Activated CD4-positive, alpha-beta T cell treated with anti-CD3 and anti-CD28 coated beads for 36 hours (primary cell): ENCODE measurements at regions not wholly inside any gene's neighbourhood (a gene's known extent, or its start where the extent isn't known, plus 50 kb on each side); places are given as distances from the start of the nearest gene placed in this dataset.

Experiments used
- ATAC-seq: fragments of 200-7000 bp; cut with Tn5 transposase; one replicate; pipeline ENCODE4 v1.10.0; 2021; ENCODE audit warnings: mild to moderate bottlenecking, moderate library complexity
- CTCF ChIA-PET: fragments of 350-600 bp; sonication (Branson Sonifier 250); formaldehyde crosslinking; loops from one replicate; lab custom pipeline; 2021; ENCODE audit warnings: antibody characterized with exemption; lab: Charles Lee
- POLR2A ChIA-PET: fragments of 350-600 bp; sonication (Branson Sonifier 250); formaldehyde crosslinking; loops from one replicate; lab custom pipeline; 2021; ENCODE audit warnings: antibody characterized with exemption, inconsistent platforms; lab: Charles Lee
- DNase-seq: peaks from one replicate; pipeline ENCODE4 v3.0.0-alpha.2; 2020
- H3K27ac Mint-ChIP-seq: one replicate; pipeline ENCODE4 v1.8.0; 2021; ENCODE audit warnings: mixed read lengths
- H3K27me3 Mint-ChIP-seq: one replicate; pipeline ENCODE4 v1.8.0; 2021; ENCODE audit warnings: mixed read lengths
- H3K36me3 Mint-ChIP-seq: one replicate; pipeline ENCODE4 v1.8.0; 2021; ENCODE audit warnings: low read depth, mixed read lengths
- H3K4me1 Mint-ChIP-seq: one replicate; pipeline ENCODE4 v1.8.0; 2021; ENCODE audit warnings: mixed read lengths
- H3K4me3 Mint-ChIP-seq: one replicate; pipeline ENCODE4 v1.8.0; 2021; ENCODE audit warnings: mild to moderate bottlenecking, moderate library complexity, mixed read lengths
- H3K9me3 Mint-ChIP-seq: one replicate; pipeline ENCODE4 v1.8.0; 2021; ENCODE audit warnings: low read depth, mixed read lengths
- intact Hi-C, 2 experiments: fragments of 100-400 bp; cut with DNase I in 1 of 2; cut with micrococcal nuclease in 1 of 2; formaldehyde crosslinking; loops; one replicate each; pipeline versions ENCODE4 v1.14.2 to v1.15.1; 2022 to 2024; cut with DNase I, micrococcal nuclease

- intact Hi-C loops = no loop called here
- CTCF ChIA-PET = interaction anchor here (0.7 kb wide), 1 partner anchor 12 kb away, joined by 3 read pairs; no protein-coding TSS in a partner anchor
Observed at GRCh38 chr13:24087605-24088225, 72.8 kb upstream of the SPATA13 start.

GRCh38 chr13:24090049-24090448 is 70.5 kb upstream of the SPATA13 start:
- Mint-ChIP-seq H3K27ac (no peak overlapping the region), H3K27me3 (peaks cover 2% of the 10 kb centered on the region), H3K4me3 (no peak overlapping the region), H3K9me3 (no peaks in the 10 kb centered on the region), H3K36me3 (no peaks in the 10 kb centered on the region), H3K4me1 (no peaks in the 10 kb centered on the region)
- ATAC-seq = no peak
- ChIA-PET POLR2A (no interaction called here), CTCF (interaction anchor here (0.6 kb wide), 1 partner anchor 40 kb away, joined by 3 read pairs; no protein-coding TSS in a partner anchor)
- DNase-seq = no peak
- intact Hi-C loops = loop anchor here in 1 of 2 experiments (10.0 kb wide), 1 partner anchor 705 kb away; no protein-coding TSS in a partner anchor

More at GRCh38 chr13:24087605-24088225, 72.8 kb upstream of the SPATA13 start:
- no peaks in the 10 kb centered on the region for H3K9me3 Mint-ChIP-seq
- no peak overlapping the region for H3K4me3 Mint-ChIP-seq
- ATAC-seq (no peak), DNase-seq (no peak)
- no peak overlapping the region for H3K27ac Mint-ChIP-seq
- no peaks in the 10 kb centered on the region for H3K4me1 Mint-ChIP-seq
- H3K36me3 Mint-ChIP-seq = no peaks in the 10 kb centered on the region
- POLR2A ChIA-PET = no interaction called here
- peaks cover 2% of the 10 kb centered on the region for H3K27me3 Mint-ChIP-seq

- Mint-ChIP-seq H3K36me3 (no peaks in the 10 kb centered on the region), H3K4me1 (no peaks in the 10 kb centered on the region), H3K4me3 (no peak overlapping the region), H3K27me3 (no peaks in the 10 kb centered on the region), H3K9me3 (no peaks in the 10 kb centered on the region), H3K27ac (no peak overlapping the region)
- ChIA-PET CTCF (interaction anchor here (1.2 kb wide), 1 partner anchor 37 kb away, joined by 3 read pairs; no protein-coding TSS in a partner anchor), POLR2A (no interaction called here)
- DNase-seq (no peak), ATAC-seq (no peak)
- intact Hi-C loops = loop anchor here in 1 of 2 experiments (10.0 kb wide), 1 partner anchor 706 kb away; no protein-coding TSS in a partner anchor
Observed at GRCh38 chr13:24091080-24091479, 69.4 kb upstream of the SPATA13 start.

- ATAC-seq (no peak), DNase-seq (no peak)
- Mint-ChIP-seq H3K27me3 (no peaks in the 10 kb centered on the region), H3K27ac (no peak overlapping the region), H3K4me1 (peaks cover 7% of the 10 kb centered on the region), H3K36me3 (no peaks in the 10 kb centered on the region), H3K9me3 (no peaks in the 10 kb centered on the region), H3K4me3 (no peak overlapping the region)
- intact Hi-C loops = loop anchor here in 1 of 2 experiments (10.0 kb wide), 1 partner anchor 707 kb away; no protein-coding TSS in a partner anchor
- ChIA-PET CTCF (interaction anchor here (1.2 kb wide), 1 partner anchor 38 kb away, joined by 3 read pairs; no protein-coding TSS in a partner anchor), POLR2A (no interaction called here)
Observed at GRCh38 chr13:24092108-24092507, 68.4 kb upstream of the SPATA13 start.

- Mint-ChIP-seq H3K4me1 (peaks cover 17% of the 10 kb centered on the region), H3K9me3 (no peaks in the 10 kb centered on the region), H3K4me3 (no peak overlapping the region), H3K36me3 (no peaks in the 10 kb centered on the region), H3K27ac (no peak overlapping the region), H3K27me3 (no peaks in the 10 kb centered on the region)
- CTCF ChIA-PET = interaction anchor here (0.7 to 0.8 kb wide), 2 partner anchors 74 to 477 kb away, joined by 3 to 4 read pairs; no protein-coding TSS in a partner anchor
- DNase-seq = no peak
- no peak for ATAC-seq
- intact Hi-C loops = loop anchor here in 1 of 2 experiments (10.0 kb wide), 1 partner anchor 708 kb away; no protein-coding TSS in a partner anchor
- POLR2A ChIA-PET = no interaction called here
Observed at GRCh38 chr13:24093047-24093446, 67.5 kb upstream of the SPATA13 start.

- ChIA-PET CTCF (interaction anchor here (1.0 kb wide), 1 partner anchor 77 kb away, joined by 5 read pairs; no protein-coding TSS in a partner anchor), POLR2A (interaction anchor here (0.8 to 1.1 kb wide), 2 partner anchors 33 to 171 kb away, joined by 3 to 4 read pairs; no protein-coding TSS in a partner anchor)
- DNase-seq = no peak
- no peaks in the 10 kb centered on the region for H3K36me3 Mint-ChIP-seq
- peak overlapping the region; percentile 72 for H3K27ac Mint-ChIP-seq
- intact Hi-C loops = loop anchor here (1.0 to 10.0 kb wide), 6 partner anchors 64 to 712 kb away; partner anchors contain the start of gene SPATA13 (in 1 of the 2)
- no peaks in the 10 kb centered on the region for H3K9me3 Mint-ChIP-seq
- H3K27me3 Mint-ChIP-seq = peaks cover 4% of the 10 kb centered on the region
- ATAC-seq = no peak
- H3K4me3 Mint-ChIP-seq = no peak overlapping the region
- peaks cover 19% of the 10 kb centered on the region for H3K4me1 Mint-ChIP-seq
Observed at GRCh38 chr13:24096659-24097058, 63.9 kb upstream of the SPATA13 start.

- peak overlapping the region; percentile 72 for H3K27ac Mint-ChIP-seq
- ChIA-PET CTCF (interaction anchor here (1.0 kb wide), 1 partner anchor 77 kb away, joined by 5 read pairs; no protein-coding TSS in a partner anchor), POLR2A (interaction anchor here (0.8 to 1.1 kb wide), 2 partner anchors 34 to 170 kb away, joined by 3 to 4 read pairs; no protein-coding TSS in a partner anchor)
- no peaks in the 10 kb centered on the region for H3K36me3 Mint-ChIP-seq
- peaks cover 19% of the 10 kb centered on the region for H3K4me1 Mint-ChIP-seq
- H3K4me3 Mint-ChIP-seq = peak overlapping the region; percentile 29
- ATAC-seq (peak; percentile 90), DNase-seq (peak; percentile 67)
- intact Hi-C loops = loop anchor here (1.0 to 10.0 kb wide), 6 partner anchors 63 to 712 kb away; partner anchors contain the start of gene SPATA13 (in 1 of the 2)
- peaks cover 5% of the 10 kb centered on the region for H3K27me3 Mint-ChIP-seq
- H3K9me3 Mint-ChIP-seq = no peaks in the 10 kb centered on the region
Observed at GRCh38 chr13:24097064-24097463, 63.5 kb upstream of the SPATA13 start.

GRCh38 chr13:24097667-24098066 is 62.9 kb upstream of the SPATA13 start:
- Mint-ChIP-seq H3K36me3 (no peaks in the 10 kb centered on the region), H3K4me1 (peaks cover 19% of the 10 kb centered on the region), H3K9me3 (no peaks in the 10 kb centered on the region), H3K27me3 (peaks cover 6% of the 10 kb centered on the region), H3K27ac (peak overlapping the region; percentile 72), H3K4me3 (peak overlapping the region; percentile 29)
- ATAC-seq (peak; percentile 72), DNase-seq (peak; percentile 62)
- ChIA-PET CTCF (interaction anchor here (0.8 to 1.3 kb wide), 4 partner anchors 14 to 136 kb away, joined by 3 to 6 read pairs (median 4); no protein-coding TSS in a partner anchor), POLR2A (interaction anchor here (0.8 to 1.1 kb wide), 2 partner anchors 34 to 170 kb away, joined by 3 to 4 read pairs; no protein-coding TSS in a partner anchor)
- intact Hi-C loops = loop anchor here (1.0 to 10.0 kb wide), 6 partner anchors 63 to 713 kb away; partner anchors contain the start of gene SPATA13 (in 1 of the 2)

- ChIA-PET POLR2A (no interaction called here), CTCF (interaction anchor here (1.0 to 2.2 kb wide), 2 partner anchors 12 to 46 kb away, joined by 3 to 6 read pairs; no protein-coding TSS in a partner anchor)
- Mint-ChIP-seq H3K36me3 (no peaks in the 10 kb centered on the region), H3K27ac (no peak overlapping the region), H3K4me3 (no peak overlapping the region), H3K4me1 (peaks cover 19% of the 10 kb centered on the region), H3K27me3 (peaks cover 6% of the 10 kb centered on the region), H3K9me3 (no peaks in the 10 kb centered on the region)
- ATAC-seq (no peak), DNase-seq (no peak)
- intact Hi-C loops = loop anchor here (5.0 to 10.0 kb wide), 4 partner anchors 78 to 715 kb away; no protein-coding TSS in a partner anchor
Observed at GRCh38 chr13:24099490-24099889, 61.0 kb upstream of the SPATA13 start.

GRCh38 chr13:24100188-24100587 is 60.3 kb upstream of the SPATA13 start:
- H3K9me3 Mint-ChIP-seq = no peaks in the 10 kb centered on the region

GRCh38 chr13:24103782-24104372 is 56.6 kb upstream of the SPATA13 start:
- Mint-ChIP-seq H3K4me1 (no peaks in the 10 kb centered on the region), H3K27ac (no peak overlapping the region), H3K36me3 (no peaks in the 10 kb centered on the region), H3K9me3 (no peaks in the 10 kb centered on the region), H3K27me3 (peaks cover 8% of the 10 kb centered on the region), H3K4me3 (no peak overlapping the region)
- ChIA-PET CTCF (interaction anchor here (0.5 to 1.2 kb wide), 2 partner anchors 8 to 171 kb away, joined by 3 read pairs; no protein-coding TSS in a partner anchor), POLR2A (no interaction called here)
- ATAC-seq (no peak), DNase-seq (no peak)
- intact Hi-C loops = no loop called here

More at GRCh38 chr13:24100188-24100587, 60.3 kb upstream of the SPATA13 start:
- no peak overlapping the region for H3K4me3 Mint-ChIP-seq
- CTCF ChIA-PET = interaction anchor here (0.7 to 2.2 kb wide), 2 partner anchors 47 to 119 kb away, joined by 4 to 6 read pairs; no protein-coding TSS in a partner anchor
- ATAC-seq (no peak), DNase-seq (no peak)
- H3K36me3 Mint-ChIP-seq = no peaks in the 10 kb centered on the region
- intact Hi-C loops = no loop called here
- H3K27ac Mint-ChIP-seq = no peak overlapping the region
- H3K4me1 Mint-ChIP-seq = peaks cover 19% of the 10 kb centered on the region
- POLR2A ChIA-PET = no interaction called here
- H3K27me3 Mint-ChIP-seq = peaks cover 8% of the 10 kb centered on the region
